ENCODE measurements at regions not wholly inside any gene's neighbourhood (a gene's known extent, or its start where the extent isn't known, plus 50 kb on each side); places are given as distances from the start of the nearest gene placed in this dataset.

DNA sequence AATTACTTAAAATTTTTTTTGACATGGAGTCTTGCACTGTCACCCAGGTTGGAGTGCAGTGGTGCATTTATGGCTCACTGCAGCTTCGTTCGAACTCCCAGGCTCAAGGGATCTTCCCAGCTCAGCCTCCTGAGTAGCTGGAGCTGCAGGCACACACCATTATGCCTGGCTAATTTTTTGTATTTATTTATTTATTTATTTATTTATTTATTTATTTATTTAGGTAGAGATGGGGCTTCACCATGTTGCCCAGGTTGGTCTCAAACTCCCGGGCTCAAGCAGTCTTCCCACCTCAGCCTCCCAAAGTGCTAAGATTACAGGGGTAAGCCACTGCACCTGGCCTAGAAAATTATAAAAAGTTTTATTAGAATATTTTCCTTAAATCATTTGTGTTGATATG is 73.6 kb downstream of the DACT1 start:
- no peaks in the 10 kb centered on the region for H3K36me3 ChIP-seq
- no peak overlapping the region for H3K4me2 ChIP-seq
- H3K27me3 ChIP-seq = no peaks in the 10 kb centered on the region
- no peak overlapping the region for H3K4me3 ChIP-seq
- no peak overlapping the region for H3K27ac ChIP-seq
- H3K4me1 ChIP-seq = peaks cover 0 to 12% (median 7%) of the 10 kb centered on the region in 10 experiments; a peak in 12 of 20 replicates
- H3K9me3 ChIP-seq (replicated peaks in 1 of 11) = no peaks in the 10 kb centered on the region
- no peaks in the 10 kb centered on the region for H4K20me1 ChIP-seq
- H3K9ac ChIP-seq = no peak overlapping the region
- TF ChIP-seq Cebpa-rat (IDR thresholded peaks at IDR 0.05) = no peak

DNA sequence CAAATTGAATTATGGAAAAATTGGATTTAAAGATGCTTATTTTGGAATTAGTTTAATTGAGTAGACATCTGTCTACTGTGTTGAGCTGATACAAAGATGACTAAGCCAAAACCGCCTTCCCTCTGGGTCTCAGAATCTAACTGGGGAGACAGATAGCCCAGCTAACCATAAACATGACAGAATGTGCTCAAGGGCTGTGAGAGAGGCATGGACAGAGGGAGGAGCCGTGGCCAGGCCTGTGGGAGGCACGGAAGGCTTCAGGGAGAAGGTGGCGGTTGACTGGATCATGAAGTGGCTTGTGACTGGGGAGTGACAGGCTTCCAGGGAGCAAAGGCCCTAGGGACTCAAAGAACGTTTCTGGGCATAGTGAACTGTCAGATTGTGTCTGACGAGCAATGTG is 74.6 kb downstream of the DACT1 start:
- Histone ChIP-seq H3K27ac (no peak overlapping the region), H3K27me3 (no peaks in the 10 kb centered on the region), H3K9ac (no peak overlapping the region), H4K20me1 (no peaks in the 10 kb centered on the region), H3K36me3 (no peaks in the 10 kb centered on the region), H3K4me3 (no peak overlapping the region), H3K9me3 (replicated peaks in 1 of 11) (no peaks in the 10 kb centered on the region), H3K4me2 (no peak overlapping the region), H3K4me1 (peaks cover 0 to 18% (median 7%) of the 10 kb centered on the region in 10 experiments; a peak in 12 of 20 replicates)
- TF ChIP-seq Cebpa-rat (IDR thresholded peaks at IDR 0.05) = no peak

DNA sequence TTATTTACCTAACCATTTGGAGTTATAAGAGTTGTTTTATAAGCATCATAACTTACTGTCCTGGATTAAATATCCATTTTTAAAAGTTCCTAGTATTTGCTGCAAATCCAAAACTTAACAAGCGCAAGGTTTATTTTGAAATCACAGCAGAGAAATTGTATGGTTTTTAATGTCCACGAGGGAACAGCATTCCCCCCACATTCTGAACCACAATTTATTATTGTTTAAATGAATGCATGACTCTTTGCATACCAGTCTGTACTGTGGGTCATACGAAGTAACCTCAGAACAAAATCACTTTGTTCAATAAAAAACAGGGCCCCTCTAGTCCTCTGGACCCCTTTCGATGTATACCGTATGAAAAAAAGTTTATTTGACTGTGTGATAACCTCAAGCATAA is 75.9 kb downstream of the DACT1 start:
- H3K27ac ChIP-seq = no peak overlapping the region
- H4K20me1 ChIP-seq = no peaks in the 10 kb centered on the region
- no peak overlapping the region for H3K9ac ChIP-seq
- H3K9me3 ChIP-seq (replicated peaks in 1 of 11) = no peaks in the 10 kb centered on the region
- H3K27me3 ChIP-seq = no peaks in the 10 kb centered on the region
- H3K4me3 ChIP-seq = no peak overlapping the region
- H3K4me1 ChIP-seq = peaks cover 0 to 30% (median 8%) of the 10 kb centered on the region in 10 experiments; a peak in 14 of 20 replicates
- H3K36me3 ChIP-seq = no peaks in the 10 kb centered on the region
- no peak for TF ChIP-seq Cebpa-rat (IDR thresholded peaks at IDR 0.05)
- no peak overlapping the region for H3K4me2 ChIP-seq

DNA sequence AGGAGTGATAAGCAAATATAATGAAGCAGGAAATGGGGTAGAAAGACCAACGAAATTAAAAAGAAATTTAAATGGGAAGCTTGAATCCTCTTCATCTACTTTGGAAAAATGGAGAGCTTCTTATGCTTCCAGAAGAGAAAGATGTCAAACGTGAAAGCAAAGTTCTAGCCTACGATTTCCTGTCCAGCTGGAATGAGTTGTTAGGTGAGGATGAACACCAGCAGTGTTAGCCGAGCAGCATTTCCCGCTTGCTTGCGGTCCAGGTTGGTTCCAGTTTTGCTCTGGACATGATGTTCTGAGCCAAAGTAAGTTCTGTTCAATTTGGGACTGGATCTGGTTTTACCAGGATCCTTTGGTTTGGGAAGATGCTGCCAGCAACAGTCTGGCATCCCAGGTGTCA is 78.9 kb downstream of the DACT1 start:
- peak overlapping the region in 4 of 11 experiments; percentile 1 to 20 (median 16); a peak in 4 of 22 replicates for H3K4me2 ChIP-seq
- TF ChIP-seq Cebpa-rat (IDR thresholded peaks at IDR 0.05) = no peak

DNA sequence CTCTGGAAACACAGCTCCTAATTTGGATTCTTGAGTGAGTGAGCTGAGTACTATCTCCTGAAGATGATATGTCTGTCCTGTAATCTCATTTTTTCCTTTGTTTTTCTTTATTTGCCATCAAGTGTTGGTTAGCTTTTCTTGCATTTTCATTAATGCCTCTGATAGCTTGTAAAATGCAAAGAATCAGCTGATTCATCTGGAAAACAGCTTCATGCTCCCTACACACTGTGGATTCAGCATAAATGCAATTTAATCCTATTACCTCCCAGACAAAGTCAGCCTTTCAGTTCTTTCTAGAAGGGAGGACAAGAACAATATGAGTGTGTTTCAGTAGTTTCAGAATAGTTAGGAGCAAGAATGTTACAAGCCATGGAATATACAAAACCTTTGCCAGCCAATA is 79.4 kb downstream of the DACT1 start:
- Histone ChIP-seq H3K27ac (no peak overlapping the region), H3K36me3 (no peaks in the 10 kb centered on the region), H3K9ac (no peak overlapping the region), H3K9me3 (replicated peaks in 1 of 11) (no peaks in the 10 kb centered on the region; a peak in 1 of 22 replicates), H3K4me3 (no peak overlapping the region), H3K4me2 (peak overlapping the region in 2 of 11 experiments; percentile 11 to 18; a peak in 3 of 22 replicates), H3K27me3 (no peaks in the 10 kb centered on the region), H3K4me1 (peaks cover 0 to 34% (median 10%) of the 10 kb centered on the region in 10 experiments; a peak in 16 of 20 replicates), H4K20me1 (no peaks in the 10 kb centered on the region)
- TF ChIP-seq Cebpa-rat (IDR thresholded peaks at IDR 0.05) = no peak

More for the DNA sequence above, 78.9 kb downstream of the DACT1 start:
- no peaks in the 10 kb centered on the region for H3K27me3 ChIP-seq
- no peaks in the 10 kb centered on the region for H3K36me3 ChIP-seq
- peaks cover 0 to 34% (median 10%) of the 10 kb centered on the region in 10 experiments; a peak in 15 of 20 replicates for H3K4me1 ChIP-seq
- no peaks in the 10 kb centered on the region; a peak in 1 of 22 replicates for H3K9me3 ChIP-seq (replicated peaks in 1 of 11)
- no peak overlapping the region for H3K27ac ChIP-seq
- no peaks in the 10 kb centered on the region for H4K20me1 ChIP-seq
- H3K4me3 ChIP-seq = no peak overlapping the region
- no peak overlapping the region for H3K9ac ChIP-seq

DNA sequence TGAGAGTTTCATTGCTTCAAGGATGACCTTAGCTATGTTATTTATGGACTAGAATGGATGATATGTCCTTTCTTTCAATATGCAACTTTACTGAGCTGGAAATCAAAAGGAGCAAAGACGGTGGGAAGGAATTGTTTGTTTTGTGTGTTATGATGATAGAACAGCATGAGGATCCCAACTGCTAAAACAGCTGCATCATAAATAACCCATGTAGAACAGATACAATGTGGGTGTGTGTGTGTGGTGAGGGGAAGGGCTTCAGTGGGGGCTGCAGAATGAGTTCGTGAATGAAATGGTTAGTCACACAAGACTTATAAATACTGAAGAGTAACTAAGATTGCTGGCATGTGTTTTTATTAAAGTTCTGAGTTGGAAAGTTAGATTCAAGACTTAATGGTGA is 80.1 kb downstream of the DACT1 start:
- H4K20me1 ChIP-seq = no peaks in the 10 kb centered on the region
- no peak overlapping the region for H3K9ac ChIP-seq
- H3K4me1 ChIP-seq = peaks cover 0 to 34% (median 13%) of the 10 kb centered on the region in 10 experiments; a peak in 16 of 20 replicates
- H3K4me3 ChIP-seq = no peak overlapping the region
- no peaks in the 10 kb centered on the region; a peak in 1 of 22 replicates for H3K9me3 ChIP-seq (replicated peaks in 1 of 11)
- H3K36me3 ChIP-seq = no peaks in the 10 kb centered on the region
- no peaks in the 10 kb centered on the region for H3K27me3 ChIP-seq
- H3K27ac ChIP-seq = no peak overlapping the region
- TF ChIP-seq Cebpa-rat (IDR thresholded peaks at IDR 0.05) = no peak
- H3K4me2 ChIP-seq = peak overlapping the region in 2 of 11 experiments; percentile 9 to 11; a peak in 2 of 22 replicates

DNA sequence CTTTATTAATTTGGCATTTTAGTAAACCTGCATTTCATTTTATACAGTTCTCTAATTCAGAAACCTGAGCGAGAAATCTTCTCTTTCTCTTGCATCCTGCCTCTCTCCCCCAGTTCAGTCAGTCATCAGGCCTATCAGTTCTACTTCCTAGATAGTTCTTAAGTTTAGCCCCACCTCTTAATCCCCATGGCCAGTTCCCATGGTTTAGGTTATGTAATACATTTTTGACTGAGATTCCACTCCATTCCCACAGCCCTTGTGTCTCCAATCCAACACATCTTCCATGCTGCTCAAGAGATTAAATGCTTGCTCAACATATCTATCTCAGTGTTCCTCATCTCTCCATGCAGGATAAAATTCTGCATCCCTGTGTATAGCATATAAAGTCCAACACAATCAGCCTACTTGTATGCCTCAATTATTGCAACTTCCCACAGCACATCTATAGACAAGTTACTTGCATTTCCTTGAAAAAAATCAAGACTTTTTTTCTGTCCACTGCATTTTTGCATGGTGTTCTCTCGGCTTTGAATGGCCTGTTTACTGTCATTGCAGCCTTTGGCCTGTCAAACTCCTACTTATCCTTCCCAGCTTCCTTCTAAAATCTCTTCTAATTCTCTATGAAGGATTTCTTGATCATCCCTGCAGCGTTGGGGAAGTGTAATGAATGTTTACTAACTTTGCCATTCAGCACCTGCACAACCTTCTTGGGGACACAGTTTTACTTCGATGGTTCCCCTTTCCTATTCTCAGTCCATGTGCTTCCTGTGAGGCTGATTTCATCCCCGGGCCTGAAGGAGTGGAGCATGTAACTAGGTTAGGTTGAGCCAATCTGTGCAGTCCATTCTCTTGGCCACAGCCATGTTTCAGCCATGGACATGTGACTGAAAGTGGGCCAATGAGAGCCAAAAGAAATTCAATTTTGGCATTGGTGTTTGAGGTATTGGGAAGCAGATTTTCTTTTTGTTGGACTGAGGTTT is 80.8 kb downstream of the DACT1 start:
- H3K4me2 ChIP-seq = peak overlapping the region in 8 of 11 experiments; percentile 4 to 36 (median 18); a peak in 10 of 22 replicates
- TF ChIP-seq Cebpa-rat (IDR thresholded peaks at IDR 0.05) = no peak
- H3K27ac ChIP-seq = no peak overlapping the region
- no peak overlapping the region for H3K4me3 ChIP-seq
- no peaks in the 10 kb centered on the region for H3K36me3 ChIP-seq
- peaks cover 0 to 34% (median 13%) of the 10 kb centered on the region in 10 experiments; a peak in 16 of 20 replicates for H3K4me1 ChIP-seq
- H3K9ac ChIP-seq = no peak overlapping the region
- H3K9me3 ChIP-seq (replicated peaks in 1 of 11) = no peaks in the 10 kb centered on the region; a peak in 1 of 22 replicates
- no peaks in the 10 kb centered on the region for H4K20me1 ChIP-seq
- H3K27me3 ChIP-seq = no peaks in the 10 kb centered on the region

DNA sequence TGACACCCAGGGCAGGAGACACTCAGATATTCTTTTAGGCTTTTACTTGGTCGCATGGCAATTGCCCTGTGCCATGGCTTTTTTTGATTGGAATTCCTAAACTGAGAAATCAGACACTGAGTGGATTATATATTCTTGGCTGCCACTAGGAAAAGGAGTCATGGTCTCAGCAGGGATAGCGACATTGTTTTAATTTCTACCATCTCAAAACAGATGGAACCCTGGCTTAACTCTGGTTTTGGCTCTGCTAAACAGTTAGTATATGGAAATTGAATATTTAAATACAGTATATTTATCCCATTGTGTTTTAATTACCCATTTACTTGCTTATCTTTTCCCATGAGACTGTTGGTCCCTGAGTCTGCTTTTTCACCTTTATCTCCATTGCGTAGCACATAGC is 84.0 kb downstream of the DACT1 start:
- Histone ChIP-seq H3K4me3 (no peak overlapping the region), H4K20me1 (no peaks in the 10 kb centered on the region), H3K9ac (no peak overlapping the region), H3K36me3 (no peaks in the 10 kb centered on the region), H3K4me2 (peak overlapping the region in 1 of 11 experiments; percentile 39; a peak in 1 of 22 replicates), H3K27ac (no peak overlapping the region), H3K27me3 (no peaks in the 10 kb centered on the region), H3K4me1 (peaks cover 0 to 30% (median 9%) of the 10 kb centered on the region in 10 experiments; a peak in 14 of 20 replicates), H3K9me3 (replicated peaks in 1 of 11) (no peaks in the 10 kb centered on the region; a peak in 1 of 22 replicates)
- TF ChIP-seq Cebpa-rat (IDR thresholded peaks at IDR 0.05) = no peak

DNA sequence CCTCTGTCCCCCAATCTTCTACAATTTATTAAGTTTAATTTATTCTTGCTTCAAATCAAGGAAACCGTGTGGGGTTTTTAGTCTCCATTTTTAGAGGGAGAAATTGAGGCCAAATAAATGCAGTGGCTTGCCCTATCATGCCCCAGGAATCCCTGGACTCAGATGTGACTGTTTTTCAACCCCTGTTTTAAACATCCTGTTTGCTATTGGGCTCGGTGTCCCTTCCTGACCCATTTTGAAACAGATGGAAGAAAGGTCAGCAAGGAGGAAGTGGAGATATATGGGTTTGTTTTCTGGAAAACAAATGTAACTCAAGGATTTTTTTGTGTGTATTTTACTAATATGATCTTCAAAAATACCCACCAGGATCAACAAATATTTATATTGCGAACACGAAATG is 84.7 kb downstream of the DACT1 start:
- Histone ChIP-seq H3K36me3 (no peaks in the 10 kb centered on the region), H4K20me1 (no peaks in the 10 kb centered on the region), H3K9me3 (replicated peaks in 1 of 11) (no peaks in the 10 kb centered on the region; a peak in 1 of 22 replicates), H3K4me2 (peak overlapping the region in 2 of 11 experiments; percentile 11 to 39; a peak in 2 of 22 replicates), H3K9ac (no peak overlapping the region), H3K4me3 (no peak overlapping the region), H3K4me1 (peaks cover 0 to 30% (median 8%) of the 10 kb centered on the region in 10 experiments; a peak in 14 of 20 replicates), H3K27me3 (no peaks in the 10 kb centered on the region), H3K27ac (no peak overlapping the region; a peak in 1 of 22 replicates)
- no peak for TF ChIP-seq Cebpa-rat (IDR thresholded peaks at IDR 0.05)
